WTC11 (cell line): ENCODE measurements at regions not wholly inside any gene's neighbourhood (a gene's known extent, or its start where the extent isn't known, plus 50 kb on each side); places are given as distances from the start of the nearest gene placed in this dataset.

ENCODE experiments used
- ATAC-seq: fragments of 200-7000 bp; cut with Tn5 transposase; 2 replicates; pipeline ENCODE4 v1.10.0; 2021; ENCODE audit warnings: mild to moderate bottlenecking, moderate library complexity
- CTCF ChIA-PET: fragments of 300-600 bp; sonication (Branson Sonifier 250); formaldehyde crosslinking; loops from one replicate; lab custom pipeline; 2021; ENCODE audit warnings: antibody characterized with exemption; lab: Charles Lee
- POLR2A ChIA-PET: fragments of 350-600 bp; sonication (Branson Sonifier 250); formaldehyde crosslinking; loops from one replicate; lab custom pipeline; 2021; ENCODE audit warnings: antibody characterized with exemption; lab: Charles Lee
- DNase-seq: peaks from one replicate; pipeline ENCODE4 v3.0.0; 2021; ENCODE audit warnings: low spot score
- H3K27ac Mint-ChIP-seq: 2 replicates; pipeline ENCODE4 v1.8.0; 2021; ENCODE audit warnings: mixed read lengths
- H3K27me3 Mint-ChIP-seq: 2 replicates; pipeline ENCODE4 v1.8.0; 2021; ENCODE audit warnings: low read depth, mild to moderate bottlenecking, moderate library complexity, mixed read lengths
- H3K36me3 Mint-ChIP-seq: 2 replicates; pipeline ENCODE4 v1.8.0; 2021; ENCODE audit warnings: mixed read lengths
- H3K4me1 Mint-ChIP-seq: 2 replicates; pipeline ENCODE4 v1.8.0; 2022; ENCODE audit warnings: mixed read lengths
- H3K4me3 Mint-ChIP-seq: 2 replicates; pipeline ENCODE4 v1.8.0; 2021; ENCODE audit warnings: mild to moderate bottlenecking, moderate library complexity, mixed read lengths
- H3K9me3 Mint-ChIP-seq: 2 replicates; pipeline ENCODE4 v1.8.0; 2021; ENCODE audit warnings: mixed read lengths
- ARID4B ChIP-seq: sonication (generic); formaldehyde crosslinking; IDR thresholded peaks from 2 replicates; pipeline ENCODE4 v1.8.0; 2023; ENCODE audit warnings: missing genetic modification reagents, mild to moderate bottlenecking, borderline replicate concordance
- ATF1 ChIP-seq: sonication (generic); formaldehyde crosslinking; IDR thresholded peaks from 2 replicates; pipeline ENCODE4 v1.8.1; 2023; ENCODE audit warnings: mild to moderate bottlenecking, moderate library complexity, missing genetic modification reagents
- CDX4 ChIP-seq: fragments of 250-450 bp; sonication (Bioruptor Pico); IDR thresholded peaks from 2 replicates; pipeline ENCODE4 v1.9.0; 2021; ENCODE audit warnings: moderate library complexity, mild to moderate bottlenecking, inconsistent platforms, borderline replicate concordance
- FOXJ3 ChIP-seq: sonication (generic); formaldehyde crosslinking; IDR thresholded peaks from 2 replicates; pipeline ENCODE4 v1.9.0; 2021; ENCODE audit warnings: missing genetic modification reagents, mild to moderate bottlenecking, borderline replicate concordance
- FOXP4 ChIP-seq: sonication (generic); formaldehyde crosslinking; IDR thresholded peaks from 2 replicates; pipeline ENCODE4 v1.8.0; 2022; ENCODE audit warnings: mild to moderate bottlenecking, missing genetic modification reagents
- HMGXB4 ChIP-seq: sonication (generic); formaldehyde crosslinking; IDR thresholded peaks from 2 replicates; pipeline ENCODE4 v1.8.1; 2023; ENCODE audit warnings: mild to moderate bottlenecking, moderate library complexity, missing genetic modification reagents
- IRF1 ChIP-seq: sonication (generic); formaldehyde crosslinking; IDR thresholded peaks from 2 replicates; pipeline ENCODE4 v1.8.0; 2023; ENCODE audit warnings: missing genetic modification reagents
- KAT7 ChIP-seq: sonication (generic); formaldehyde crosslinking; IDR thresholded peaks from 2 replicates; pipeline ENCODE4 v1.8.1; 2023; ENCODE audit warnings: missing genetic modification reagents, mild to moderate bottlenecking, borderline replicate concordance
- MAX ChIP-seq: sonication (generic); formaldehyde crosslinking; IDR thresholded peaks from 2 replicates; pipeline ENCODE4 v1.8.0; 2022; ENCODE audit warnings: mild to moderate bottlenecking, missing genetic modification reagents
- MLX ChIP-seq: sonication (generic); formaldehyde crosslinking; IDR thresholded peaks from 2 replicates; pipeline ENCODE4 v1.8.1; 2023; ENCODE audit warnings: mild to moderate bottlenecking, missing genetic modification reagents, moderate library complexity
- NFYB ChIP-seq: sonication (generic); formaldehyde crosslinking; conservative IDR thresholded peaks from 2 replicates; pipeline ENCODE4 v1.8.0; 2022; ENCODE audit warnings: low read depth, missing genetic modification reagents
- NR3C1 ChIP-seq: sonication (generic); formaldehyde crosslinking; conservative IDR thresholded peaks from 2 replicates; pipeline ENCODE4 v1.8.1; 2023; ENCODE audit warnings: low read depth, mild to moderate bottlenecking, missing genetic modification reagents
- PRDM15 ChIP-seq: sonication (generic); formaldehyde crosslinking; IDR thresholded peaks from 2 replicates; pipeline ENCODE4 v1.8.0; 2022; ENCODE audit warnings: missing genetic modification reagents
- SMAD4 ChIP-seq: sonication (generic); formaldehyde crosslinking; IDR thresholded peaks from 2 replicates; pipeline ENCODE4 v1.8.0; 2022; ENCODE audit warnings: mild to moderate bottlenecking, missing genetic modification reagents
- SOX15 ChIP-seq: fragments of 250-450 bp; sonication (Bioruptor Pico); IDR thresholded peaks from 2 replicates; pipeline ENCODE4 v1.9.0; 2021; ENCODE audit warnings: mild to moderate bottlenecking
- SP1 ChIP-seq: sonication (generic); formaldehyde crosslinking; conservative IDR thresholded peaks from 2 replicates; pipeline ENCODE4 v1.8.1; 2022; ENCODE audit warnings: missing genetic modification reagents
- TCF7 ChIP-seq: sonication (generic); formaldehyde crosslinking; IDR thresholded peaks from 2 replicates; pipeline ENCODE4 v1.8.0; 2022; ENCODE audit warnings: mild to moderate bottlenecking, low read depth, missing genetic modification reagents, moderate library complexity
- ZNF232 ChIP-seq: sonication (generic); formaldehyde crosslinking; IDR thresholded peaks from 2 replicates; pipeline ENCODE4 v1.8.0; 2022; ENCODE audit warnings: mild to moderate bottlenecking, missing genetic modification reagents

GRCh38 chr5:124923131-124923530 lies 176.7 kb upstream of the ZNF608 start:
- Mint-ChIP-seq H3K36me3 (no peaks in the 10 kb centered on the region), H3K27ac (no peak overlapping the region), H3K4me1 (0 out of 2 replicates have a peak, but pooled peaks cover 4% of the 10 kb centered on the region), H3K27me3 (no peaks in the 10 kb centered on the region), H3K9me3 (peaks cover 6% of the 10 kb centered on the region), H3K4me3 (no peak overlapping the region)
- ATAC-seq (no peak), DNase-seq (no peak)
- TF ChIP-seq ARID4B (CRISPR knock-in tag): no peak
- TF ChIP-seq MAX (CRISPR knock-in tag): no peak
- no peak for TF ChIP-seq CDX4 (CRISPR knock-in tag)
- no peak for TF ChIP-seq ZNF232 (CRISPR knock-in tag)
- no peak for TF ChIP-seq HMGXB4 (CRISPR knock-in tag)
- no peak for TF ChIP-seq KAT7
- TF ChIP-seq TCF7: no peak
- TF ChIP-seq SP1 (CRISPR knock-in tag): no peak
- no peak for TF ChIP-seq MLX (CRISPR knock-in tag)
- no peak for TF ChIP-seq ATF1 (CRISPR knock-in tag)
- TF ChIP-seq FOXP4 (CRISPR knock-in tag): no peak
- no peak for TF ChIP-seq PRDM15 (CRISPR knock-in tag)
- TF ChIP-seq NFYB (CRISPR knock-in tag): no peak
- no peak for TF ChIP-seq SMAD4
- TF ChIP-seq IRF1 (CRISPR knock-in tag): no peak
- TF ChIP-seq NR3C1 (CRISPR knock-in tag): no peak
- no peak for TF ChIP-seq FOXJ3 (CRISPR knock-in tag)
- TF ChIP-seq SOX15 (CRISPR knock-in tag): no peak
- POLR2A ChIA-PET: no interaction called here
- CTCF ChIA-PET: no interaction called here
